AG09319 (cell line): ENCODE measurements at regions not wholly inside any gene's neighbourhood (a gene's known extent, or its start where the extent isn't known, plus 50 kb on each side); places are given as distances from the start of the nearest gene placed in this dataset.

Experiments
- DNase-seq: peaks from one replicate; pipeline ENCODE4 v3.0.0-alpha.2; 2010; ENCODE audit warnings: low read depth; ENCODE audit errors: extremely low read depth
- CTCF ChIP-seq: IDR thresholded peaks from 2 replicates; pipeline ENCODE4 v1.5.1; 2011; ENCODE audit warnings: low read depth, mild to moderate bottlenecking, inconsistent platforms, low read length, moderate library complexity

GRCh38 chr2:128646091-128646490 is 327.4 kb upstream of the HS6ST1 start:
- DNase-seq = no peak
- no peak for TF ChIP-seq CTCF

- TF ChIP-seq CTCF = no peak
These were observed 328.0 kb upstream of the HS6ST1 start for GRCh38 chr2:128646691-128647090.

GRCh38 chr2:128651000-128651399 is 332.3 kb upstream of the HS6ST1 start:
- DNase-seq = no peak
- no peak for TF ChIP-seq CTCF

More at GRCh38 chr2:128646691-128647090, 328.0 kb upstream of the HS6ST1 start:
- no peak for DNase-seq

- TF ChIP-seq CTCF = no peak
- DNase-seq = no peak
These were observed 335.7 kb upstream of the HS6ST1 start for GRCh38 chr2:128654408-128654807.

GRCh38 chr2:128660836-128661235 is 342.2 kb upstream of the HS6ST1 start:
- TF ChIP-seq CTCF = no peak
- DNase-seq = no peak

GRCh38 chr2:128661311-128661710 is 342.6 kb upstream of the HS6ST1 start:
- no peak for DNase-seq
- TF ChIP-seq CTCF = no peak

- DNase-seq = no peak
- no peak for TF ChIP-seq CTCF
These were observed 343.4 kb upstream of the HS6ST1 start for GRCh38 chr2:128662051-128662471.
